MG63 (cell line): ENCODE measurements at regions not wholly inside any gene's neighbourhood (a gene's known extent, or its start where the extent isn't known, plus 50 kb on each side); places are given as distances from the start of the nearest gene placed in this dataset.
"Not testable (repeated sequence)": the region's sequence is repeated elsewhere in the genome, so short reads cannot be mapped to it uniquely, and the experiment has no call there.

Source experiments
- DNase-seq: peaks from one replicate; pipeline ENCODE4 v3.0.0-alpha.2; 2020
- H3K27me3 ChIP-seq: fragments of 250-450 bp; sonication (Bioruptor Pico); 2 replicates; pipeline ENCODE4 v1.5.1; 2020; ENCODE audit warnings: mild to moderate bottlenecking, moderate library complexity
- H3K36me3 ChIP-seq: fragments of 250-450 bp; sonication (Bioruptor Pico); 2 replicates; pipeline ENCODE4 v1.5.1; 2020; ENCODE audit warnings: mild to moderate bottlenecking, moderate library complexity
- H3K4me3 ChIP-seq: fragments of 250-450 bp; sonication (Bioruptor Pico); 2 replicates; pipeline ENCODE4 v1.5.1; 2020; ENCODE audit warnings: mild to moderate bottlenecking, moderate library complexity
- H3K9me3 ChIP-seq: fragments of 250-450 bp; sonication (Bioruptor Pico); 2 replicates; pipeline ENCODE4 v1.5.1; 2020; ENCODE audit warnings: mild to moderate bottlenecking, moderate library complexity

- Histone ChIP-seq H3K36me3 (no peaks in the 10 kb centered on the region), H3K27me3 (no peaks in the 10 kb centered on the region), H3K9me3 (no peaks in the 10 kb centered on the region), H3K4me3 (no peak overlapping the region)
- DNase-seq = no peak
Measured at GRCh38 chr17:53217311-53217710, 605.4 kb upstream of the KIF2B start.

DNA sequence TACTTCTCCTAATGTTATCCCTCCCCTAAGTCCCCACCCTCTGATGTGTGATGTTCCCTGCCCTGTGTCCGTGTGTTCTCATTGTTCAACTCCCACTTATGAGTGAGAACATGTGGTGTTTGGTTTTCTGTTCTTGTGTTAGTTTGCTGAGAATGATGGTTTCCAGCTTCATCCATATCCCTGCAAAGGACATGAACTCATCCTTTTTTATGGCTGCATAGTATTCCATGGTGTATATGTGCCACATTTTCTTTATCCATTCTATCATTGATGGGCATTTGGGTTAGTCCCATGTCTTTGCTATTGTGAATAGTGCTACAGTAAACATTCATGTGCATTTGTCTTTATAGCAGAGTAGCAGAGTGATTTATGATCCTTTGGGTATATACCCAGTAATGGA is 613.8 kb upstream of the KIF2B start:
- not testable (repeated sequence) for H3K9me3 ChIP-seq, H3K27me3 ChIP-seq, H3K36me3 ChIP-seq, H3K4me3 ChIP-seq, DNase-seq

- Histone ChIP-seq H3K9me3 (no peaks in the 10 kb centered on the region), H3K4me3 (no peak overlapping the region), H3K36me3 (no peaks in the 10 kb centered on the region), H3K27me3 (no peaks in the 10 kb centered on the region)
- no peak for DNase-seq
Measured at GRCh38 chr17:53193044-53193443, 629.7 kb upstream of the KIF2B start.

GRCh38 chr17:53191878-53192277 is 630.8 kb upstream of the KIF2B start:
- DNase-seq = no peak
- H3K27me3 ChIP-seq = no peaks in the 10 kb centered on the region
- no peaks in the 10 kb centered on the region for H3K9me3 ChIP-seq
- H3K4me3 ChIP-seq = no peak overlapping the region
- H3K36me3 ChIP-seq = no peaks in the 10 kb centered on the region

DNA sequence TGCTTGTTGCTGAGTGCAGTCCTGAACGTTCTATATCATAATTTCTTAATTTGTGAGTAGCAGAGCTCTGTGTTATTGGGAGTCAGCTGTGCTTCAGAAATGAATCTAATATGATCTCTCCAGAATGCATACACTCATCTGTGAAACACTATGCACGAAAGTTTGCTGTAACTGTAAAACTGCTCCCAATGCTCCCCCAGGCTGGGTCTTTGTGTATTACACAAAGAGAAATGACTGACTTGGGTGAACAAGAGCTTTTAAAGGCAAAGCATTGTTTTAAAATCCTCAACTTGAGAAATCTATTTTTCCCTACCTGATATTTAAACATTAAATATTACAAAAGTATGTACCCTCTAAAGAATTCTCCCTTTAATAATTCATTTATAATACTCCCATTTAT is 636.7 kb upstream of the KIF2B start:
- no peak overlapping the region for H3K4me3 ChIP-seq
- H3K27me3 ChIP-seq = no peaks in the 10 kb centered on the region

DNA sequence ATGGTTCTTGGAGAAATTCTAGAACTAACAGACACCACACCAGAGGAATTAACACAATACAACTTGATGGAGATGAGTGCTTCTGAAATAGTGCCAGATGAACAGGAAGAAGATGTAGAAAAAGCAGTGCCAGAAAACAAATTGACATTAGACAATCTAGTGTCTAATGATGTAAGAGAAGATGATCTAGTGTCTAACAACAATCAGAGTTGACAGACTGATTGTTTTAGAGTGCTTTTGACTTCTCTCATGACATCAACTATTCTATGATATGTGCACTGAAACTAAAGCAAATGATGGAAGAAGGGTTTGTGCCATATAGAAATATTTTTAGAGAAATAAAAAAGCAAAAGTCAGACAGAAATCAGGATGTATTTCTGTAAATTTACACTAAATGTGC is 646.1 kb upstream of the KIF2B start:
- no peak for DNase-seq
- Histone ChIP-seq H3K27me3 (no peaks in the 10 kb centered on the region), H3K9me3 (no peaks in the 10 kb centered on the region), H3K36me3 (no peaks in the 10 kb centered on the region), H3K4me3 (no peak overlapping the region)

More for the DNA sequence above, 636.7 kb upstream of the KIF2B start:
- no peaks in the 10 kb centered on the region for H3K36me3 ChIP-seq
- H3K9me3 ChIP-seq = no peaks in the 10 kb centered on the region
- DNase-seq = no peak

DNA sequence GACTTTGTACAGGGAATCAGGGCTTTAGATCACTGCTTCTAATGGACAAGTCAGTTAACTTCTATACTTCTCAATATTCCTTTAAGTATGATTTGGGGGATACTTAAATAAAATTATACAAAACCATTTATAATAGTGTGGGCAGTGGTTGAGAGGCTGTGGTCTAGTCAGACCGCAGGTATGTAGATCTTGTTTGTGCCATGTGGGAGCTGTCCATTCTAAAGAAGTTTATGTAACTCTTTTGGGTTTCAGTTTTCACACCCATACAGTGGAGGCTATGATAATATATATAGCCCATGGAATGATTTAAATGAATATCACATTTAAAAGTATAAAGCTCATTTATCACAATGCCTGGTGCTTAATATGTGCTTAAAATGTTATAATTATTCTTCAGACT is 654.3 kb upstream of the KIF2B start:
- no peak for DNase-seq
- no peak overlapping the region for H3K4me3 ChIP-seq
- H3K9me3 ChIP-seq = no peaks in the 10 kb centered on the region
- no peaks in the 10 kb centered on the region for H3K27me3 ChIP-seq
- no peaks in the 10 kb centered on the region for H3K36me3 ChIP-seq

DNA sequence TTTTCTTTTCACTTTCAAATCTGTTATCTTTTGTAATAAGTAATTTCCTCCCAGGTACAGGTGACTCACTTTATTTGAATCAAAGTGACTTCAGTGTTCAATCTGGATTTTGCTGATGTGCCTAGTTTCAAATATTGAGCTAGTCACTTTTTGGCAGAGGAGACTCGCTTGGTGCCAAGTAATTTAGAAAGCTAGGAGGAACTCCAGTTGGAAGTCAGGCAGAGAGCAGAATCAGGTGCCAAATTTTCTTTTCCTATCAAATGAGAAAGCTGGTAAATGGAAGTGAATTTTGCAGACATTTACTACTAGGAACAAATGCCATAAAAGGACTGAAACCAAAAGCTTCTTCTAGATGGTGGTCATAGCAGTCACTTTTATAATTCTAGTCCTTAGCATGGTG is 656.0 kb upstream of the KIF2B start:
- H3K4me3 ChIP-seq = no peak overlapping the region
- DNase-seq = no peak
- no peaks in the 10 kb centered on the region for H3K27me3 ChIP-seq
- no peaks in the 10 kb centered on the region for H3K36me3 ChIP-seq
- H3K9me3 ChIP-seq = no peaks in the 10 kb centered on the region

DNA sequence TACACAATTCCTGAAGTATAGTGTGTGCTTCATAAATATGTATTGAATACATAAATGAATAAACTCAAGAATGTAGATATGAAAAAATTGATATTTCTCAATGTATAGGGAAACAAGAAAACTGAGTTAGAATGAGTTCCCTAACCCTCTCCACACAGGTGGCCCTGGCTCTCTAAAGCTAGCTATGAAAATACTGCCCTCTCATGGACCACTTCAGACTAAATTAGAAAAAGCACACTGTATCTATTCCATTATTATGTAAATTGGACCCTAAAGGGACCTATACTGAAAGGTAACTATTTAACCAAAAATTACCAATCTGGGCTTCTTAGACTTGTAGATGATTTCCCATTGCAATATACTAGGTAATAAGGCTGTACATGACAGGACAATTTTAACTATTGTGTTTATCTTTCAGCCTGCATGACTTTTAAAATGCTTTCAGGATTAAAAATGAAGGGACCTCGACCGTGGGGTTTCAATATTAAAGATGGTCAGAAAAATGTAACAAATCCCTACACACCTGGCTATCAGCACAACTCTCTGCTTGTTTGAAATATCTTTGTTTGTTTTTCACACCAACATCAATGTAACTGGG is 672.5 kb upstream of the KIF2B start:
- no peak for DNase-seq
- no peaks in the 10 kb centered on the region for H3K36me3 ChIP-seq
- no peaks in the 10 kb centered on the region for H3K9me3 ChIP-seq
- H3K4me3 ChIP-seq = no peak overlapping the region
- no peaks in the 10 kb centered on the region; the same call in 1 of the 2 replicates for H3K27me3 ChIP-seq

- no peak overlapping the region for H3K4me3 ChIP-seq
- no peaks in the 10 kb centered on the region; the same call in 1 of the 2 replicates for H3K27me3 ChIP-seq
- no peak for DNase-seq
- no peaks in the 10 kb centered on the region for H3K36me3 ChIP-seq
- H3K9me3 ChIP-seq = no peaks in the 10 kb centered on the region
Measured at GRCh38 chr17:53149316-53149715, 673.4 kb upstream of the KIF2B start.

GRCh38 chr17:53148058-53148457 is 674.7 kb upstream of the KIF2B start:
- Histone ChIP-seq H3K4me3 (no peak overlapping the region), H3K27me3 (no peaks in the 10 kb centered on the region; the same call in 1 of the 2 replicates), H3K9me3 (no peaks in the 10 kb centered on the region), H3K36me3 (no peaks in the 10 kb centered on the region)
- no peak for DNase-seq

- H3K4me3 ChIP-seq = no peak overlapping the region
- H3K27me3 ChIP-seq = no peaks in the 10 kb centered on the region; the same call in 1 of the 2 replicates
- peak; percentile 5 for DNase-seq
- H3K36me3 ChIP-seq = no peaks in the 10 kb centered on the region
- H3K9me3 ChIP-seq = no peaks in the 10 kb centered on the region
Measured at GRCh38 chr17:53142890-53143289, 679.8 kb upstream of the KIF2B start.

DNA sequence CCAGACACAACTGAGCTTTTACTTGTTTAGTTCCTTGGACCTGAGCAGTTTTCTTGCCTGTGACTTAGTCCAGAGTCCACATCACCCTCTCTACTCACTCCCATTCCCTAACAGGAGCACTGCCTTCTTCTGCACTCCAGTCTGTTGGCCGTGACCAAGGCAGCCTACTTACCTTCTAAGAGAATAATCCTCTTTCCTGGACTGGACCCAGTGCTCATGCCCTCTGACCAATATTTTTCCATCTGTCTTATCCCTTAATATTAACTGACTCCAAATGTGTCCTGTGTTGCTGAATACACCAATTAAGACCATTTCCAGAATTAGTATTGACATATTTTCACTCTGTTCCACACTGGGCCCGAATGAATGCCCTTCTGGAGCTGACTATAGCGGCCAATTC is 681.0 kb upstream of the KIF2B start:
- H3K27me3 ChIP-seq = no peaks in the 10 kb centered on the region; the same call in 1 of the 2 replicates
- no peaks in the 10 kb centered on the region for H3K9me3 ChIP-seq
- no peaks in the 10 kb centered on the region for H3K36me3 ChIP-seq
- no peak for DNase-seq
- no peak overlapping the region for H3K4me3 ChIP-seq

GRCh38 chr17:53141280-53141679 is 681.4 kb upstream of the KIF2B start:
- no peaks in the 10 kb centered on the region for H3K9me3 ChIP-seq
- DNase-seq = no peak
- H3K4me3 ChIP-seq = no peak overlapping the region
- no peaks in the 10 kb centered on the region for H3K36me3 ChIP-seq
- no peaks in the 10 kb centered on the region; the same call in 1 of the 2 replicates for H3K27me3 ChIP-seq

- H3K27me3 ChIP-seq = 0 out of 2 replicates have a peak, but pooled peaks cover 5% of the 10 kb centered on the region
- H3K9me3 ChIP-seq = no peaks in the 10 kb centered on the region
- DNase-seq = no peak
- H3K36me3 ChIP-seq = no peaks in the 10 kb centered on the region
- H3K4me3 ChIP-seq = no peak overlapping the region
Measured at GRCh38 chr17:53137869-53138268, 684.9 kb upstream of the KIF2B start.

- no peaks in the 10 kb centered on the region for H3K9me3 ChIP-seq
- no peak overlapping the region for H3K4me3 ChIP-seq
- H3K36me3 ChIP-seq = no peaks in the 10 kb centered on the region
Measured at GRCh38 chr17:53135969-53136368, 686.8 kb upstream of the KIF2B start.

GRCh38 chr17:53134548-53134947 is 688.2 kb upstream of the KIF2B start:
- no peak for DNase-seq
- 0 out of 2 replicates have a peak, but pooled peaks cover 5% of the 10 kb centered on the region for H3K27me3 ChIP-seq
- H3K36me3 ChIP-seq = no peaks in the 10 kb centered on the region
- no peaks in the 10 kb centered on the region for H3K9me3 ChIP-seq
- no peak overlapping the region for H3K4me3 ChIP-seq

More at GRCh38 chr17:53135969-53136368, 686.8 kb upstream of the KIF2B start:
- no peak for DNase-seq
- H3K27me3 ChIP-seq = 0 out of 2 replicates have a peak, but pooled peaks cover 5% of the 10 kb centered on the region

DNA sequence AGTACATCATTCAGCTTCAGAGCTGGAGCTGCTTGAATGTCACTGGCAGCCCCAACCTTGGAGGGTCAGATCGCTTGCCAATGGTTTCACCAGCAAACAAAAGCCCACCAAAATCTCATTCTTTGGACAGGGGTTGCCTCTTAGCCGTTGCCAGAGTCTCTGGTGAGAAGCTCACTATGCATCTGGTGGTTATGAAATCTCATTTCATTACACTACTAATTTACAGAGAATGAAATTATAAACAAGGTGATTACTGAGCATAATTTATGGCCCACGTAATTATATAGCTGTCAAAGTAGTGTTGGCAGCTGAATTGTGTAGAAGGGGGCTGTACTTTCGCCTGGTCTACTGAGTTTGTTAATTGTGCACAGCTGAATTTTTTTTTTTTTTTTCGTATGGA is 688.9 kb upstream of the KIF2B start:
- no peak for DNase-seq
- Histone ChIP-seq H3K36me3 (no peaks in the 10 kb centered on the region), H3K27me3 (0 out of 2 replicates have a peak, but pooled peaks cover 5% of the 10 kb centered on the region), H3K9me3 (no peaks in the 10 kb centered on the region), H3K4me3 (no peak overlapping the region)
